Neuronal stem cell (in vitro differentiated cells): ENCODE measurements at regions not wholly inside any gene's neighbourhood (a gene's known extent, or its start where the extent isn't known, plus 50 kb on each side); places are given as distances from the start of the nearest gene placed in this dataset.
A peak's percentile ranks its signal among the peaks of the same experiment; 100 is the strongest.

Experiments used
- DNase-seq: peaks from one replicate; pipeline ENCODE4 v3.0.0-alpha.2; 2013; ENCODE audit warnings: low spot score
- H2AFZ ChIP-seq: one replicate; pipeline ENCODE4 v1.6.1; 2013; ENCODE audit warnings: mild to moderate bottlenecking, low read length, inconsistent platforms
- H2AK5ac ChIP-seq: 2 replicates; pipeline ENCODE4 v1.6.1; 2013; ENCODE audit warnings: low read depth, mild to moderate bottlenecking, inconsistent platforms, low read length, moderate library complexity, mixed read lengths
- H2BK120ac ChIP-seq: 2 replicates; pipeline ENCODE4 v1.6.1; 2013; ENCODE audit warnings: low read depth, mild to moderate bottlenecking, inconsistent platforms, low read length, moderate library complexity, mixed read lengths
- H2BK12ac ChIP-seq: one replicate; pipeline ENCODE4 v1.6.1; 2013; ENCODE audit warnings: low read length, inconsistent platforms
- H2BK15ac ChIP-seq: 2 replicates; pipeline ENCODE4 v1.6.1; 2013; ENCODE audit warnings: mild to moderate bottlenecking, low read length, inconsistent platforms, mixed read lengths
- H2BK5ac ChIP-seq: one replicate; pipeline ENCODE4 v1.6.1; 2013; ENCODE audit warnings: inconsistent platforms, mild to moderate bottlenecking, low read length, moderate library complexity
- H3K14ac ChIP-seq: one replicate; pipeline ENCODE4 v1.6.1; 2013; ENCODE audit warnings: low read length, inconsistent platforms
- H3K18ac ChIP-seq: 2 replicates; pipeline ENCODE4 v1.6.1; 2013; ENCODE audit warnings: low read length, inconsistent platforms
- H3K23ac ChIP-seq: 2 replicates; pipeline ENCODE4 v1.6.1; 2013; ENCODE audit warnings: low read depth, mild to moderate bottlenecking, mixed read lengths, low read length, inconsistent platforms; ENCODE audit not compliant: poor library complexity
- H3K27ac ChIP-seq: replicated peaks from 3 replicates; pipeline ENCODE4 v1.5.1; 2013; ENCODE audit warnings: low read length, inconsistent platforms
- H3K27me3 ChIP-seq, 3 experiments: 2 replicates each; pipeline ENCODE4 v1.6.1; 2013; ENCODE audit warnings: low read length in 3 of 3, mild to moderate bottlenecking in 2 of 3, inconsistent platforms in 1 of 3, low read depth in 1 of 3, mixed read lengths in 1 of 3, moderate library complexity in 1 of 3; ENCODE audit not compliant: control insufficient read depth in 3 of 3, insufficient read depth in 3 of 3
- H3K36me3 ChIP-seq, 2 donors: replicated peaks in 1 of 2; 2 replicates each; pipeline ENCODE4 v1.6.1; 2013; ENCODE audit warnings: low read length in 2 of 2; ENCODE audit not compliant: control insufficient read depth in 2 of 2, insufficient read depth in 2 of 2
- H3K4ac ChIP-seq: 2 replicates; pipeline ENCODE4 v1.6.1; 2013; ENCODE audit warnings: inconsistent platforms, mild to moderate bottlenecking, low read length, moderate library complexity
- H3K4me1 ChIP-seq, 2 donors: 1 replicate in 1 of 2; 2 replicates in 1 of 2; pipeline ENCODE4 v1.6.1; 2013; ENCODE audit warnings: low read length in 2 of 2, low read depth in 1 of 2; ENCODE audit not compliant: control insufficient read depth in 2 of 2, insufficient read depth in 1 of 2
- H3K4me2 ChIP-seq: one replicate; pipeline ENCODE4 v1.6.1; 2013; ENCODE audit warnings: mild to moderate bottlenecking, low read length, inconsistent platforms; ENCODE audit not compliant: insufficient read depth, poor library complexity, severe bottlenecking
- H3K4me3 ChIP-seq, 2 donors: 2 replicates each; pipeline ENCODE4 v1.5.1; 2013; ENCODE audit warnings: low read length in 2 of 2, mild to moderate bottlenecking in 2 of 2, inconsistent platforms in 1 of 2, moderate library complexity in 1 of 2
- H3K79me1 ChIP-seq: one replicate; pipeline ENCODE4 v1.6.1; 2013; ENCODE audit warnings: low read depth, mild to moderate bottlenecking, inconsistent platforms, low read length, moderate library complexity
- H3K9ac ChIP-seq: one replicate; pipeline ENCODE4 v1.6.1; 2013; ENCODE audit warnings: mild to moderate bottlenecking, low read depth, low read length, inconsistent platforms; ENCODE audit not compliant: poor library complexity
- H3K9me3 ChIP-seq, 2 donors: replicated peaks in 1 of 2; 2 replicates each; pipeline versions ENCODE3 to v1.6.1; 2013; ENCODE audit warnings: low read length in 2 of 2, mild to moderate bottlenecking in 2 of 2, inconsistent platforms in 1 of 2, low read depth in 1 of 2, mixed read lengths in 1 of 2, moderate library complexity in 1 of 2; ENCODE audit not compliant: control insufficient read depth in 2 of 2, insufficient read depth in 1 of 2
- H4K8ac ChIP-seq: one replicate; pipeline ENCODE4 v1.6.1; 2013; ENCODE audit warnings: low read depth, mild to moderate bottlenecking, inconsistent platforms, low read length, moderate library complexity
- H4K91ac ChIP-seq: one replicate; pipeline ENCODE4 v1.6.1; 2013; ENCODE audit warnings: low read length, low read depth, mild to moderate bottlenecking, inconsistent platforms; ENCODE audit not compliant: poor library complexity
- WGBS, 2 donors: extraction: QIAGEN DNeasy Blood & Tissue Kit; methylation state at CpG; one replicate each; pipeline ENCODE4 v1.1.7; 2013; ENCODE audit warnings: missing lambda C conversion rate in 2 of 2, mixed read lengths in 1 of 2; ENCODE audit not compliant: insufficient read length in 2 of 2, insufficient replicate concordance in 1 of 2; ENCODE audit errors: extremely low coverage in 2 of 2; 5-methylcytosine and 5-hydroxymethylcytosine counted together

GRCh38 chr3:13696699-13697098 is 147.8 kb downstream of the FBLN2 start:
- WGBS, 2 donors, result no CpG with 5 or more reads among the region's 2 CpGs
- no peak overlapping the region for H3K4me2 ChIP-seq
- H2BK15ac ChIP-seq, result no peak overlapping the region

GRCh38 chr3:13693441-13693840 is 144.5 kb downstream of the FBLN2 start:
- no peak overlapping the region for H3K4me3 ChIP-seq
- DNase-seq, result no peak
- no peak overlapping the region for H3K14ac ChIP-seq
- H2BK15ac ChIP-seq, result no peak overlapping the region
- no peak overlapping the region for H3K4me2 ChIP-seq
- no peak overlapping the region for H4K8ac ChIP-seq
- no peak overlapping the region for H2BK12ac ChIP-seq
- H4K91ac ChIP-seq, result no peak overlapping the region
- H3K9ac ChIP-seq, result no peak overlapping the region
- WGBS, 2 donors, result no CpG with 5 or more reads among the region's 3 CpGs
- H2AFZ ChIP-seq, result no peak overlapping the region
- peak overlapping the region; percentile 29 for H3K18ac ChIP-seq
- H2BK5ac ChIP-seq, result no peak overlapping the region
- H3K27me3 ChIP-seq, result peaks cover 0 to 40% (median 0%) of the 10 kb centered on the region in 3 experiments
- H3K36me3 ChIP-seq, result no peaks in the 10 kb centered on the region
- H2AK5ac ChIP-seq, result no peak overlapping the region
- H3K23ac ChIP-seq, result no peak overlapping the region
- H3K4me1 ChIP-seq, result peaks cover 3 to 5% of the 10 kb centered on the region in 2 donors
- H3K79me1 ChIP-seq, result no peaks in the 10 kb centered on the region
- H3K9me3 ChIP-seq, result peaks cover 3% of the 10 kb centered on the region in 2 donors
- H2BK120ac ChIP-seq, result no peak overlapping the region
- no peak overlapping the region for H3K27ac ChIP-seq
- no peak overlapping the region for H3K4ac ChIP-seq

More at GRCh38 chr3:13696699-13697098, 147.8 kb downstream of the FBLN2 start:
- H3K4me1 ChIP-seq, result peaks cover 6 to 14% of the 10 kb centered on the region in 2 donors
- no peak overlapping the region for H3K4me3 ChIP-seq
- DNase-seq, result no peak
- H3K23ac ChIP-seq, result no peak overlapping the region
- no peaks in the 10 kb centered on the region for H3K79me1 ChIP-seq
- peak overlapping the region; percentile 77 for H4K8ac ChIP-seq
- H3K18ac ChIP-seq, result peak overlapping the region; percentile 49
- H2BK120ac ChIP-seq, result no peak overlapping the region
- no peak overlapping the region for H4K91ac ChIP-seq
- H2BK5ac ChIP-seq, result no peak overlapping the region
- H2BK12ac ChIP-seq, result no peak overlapping the region
- no peak overlapping the region for H3K14ac ChIP-seq
- H3K27me3 ChIP-seq, result peaks cover 0 to 21% (median 0%) of the 10 kb centered on the region in 3 experiments
- H3K36me3 ChIP-seq, result no peaks in the 10 kb centered on the region
- no peak overlapping the region for H2AK5ac ChIP-seq
- no peak overlapping the region for H2AFZ ChIP-seq
- peak overlapping the region; percentile 15 for H3K9ac ChIP-seq
- H3K27ac ChIP-seq, result no peak overlapping the region
- no peak overlapping the region for H3K4ac ChIP-seq
- peaks cover 3% of the 10 kb centered on the region in 2 donors for H3K9me3 ChIP-seq

GRCh38 chr3:13690636-13691035 is 141.7 kb downstream of the FBLN2 start:
- WGBS, 2 donors, result no CpG with 5 or more reads among the region's 2 CpGs
- Histone ChIP-seq H3K9ac (no peak overlapping the region), H3K4me2 (no peak overlapping the region), H3K4ac (no peak overlapping the region), H3K79me1 (no peaks in the 10 kb centered on the region), H4K8ac (no peak overlapping the region), H3K27me3 (peaks cover 0 to 42% (median 0%) of the 10 kb centered on the region in 3 experiments), H3K23ac (no peak overlapping the region), H3K36me3 (no peaks in the 10 kb centered on the region), H3K27ac (no peak overlapping the region), H3K4me1 (peaks cover 12 to 16% of the 10 kb centered on the region in 2 donors), H2BK5ac (no peak overlapping the region), H2BK12ac (no peak overlapping the region), H2BK120ac (no peak overlapping the region), H3K4me3 (no peak overlapping the region), H4K91ac (no peak overlapping the region), H3K14ac (no peak overlapping the region), H2AK5ac (no peak overlapping the region), H2BK15ac (no peak overlapping the region), H3K9me3 (peaks cover 3% of the 10 kb centered on the region in 2 donors), H2AFZ (no peak overlapping the region), H3K18ac (no peak overlapping the region)
- no peak for DNase-seq

GRCh38 chr3:13689373-13690260 is 140.7 kb downstream of the FBLN2 start:
- no peak overlapping the region for H2BK12ac ChIP-seq
- peaks cover 12 to 16% of the 10 kb centered on the region in 2 donors for H3K4me1 ChIP-seq
- no peak overlapping the region for H3K27ac ChIP-seq
- no peak overlapping the region for H3K4ac ChIP-seq
- no peak overlapping the region for H2BK5ac ChIP-seq
- no CpG with 5 or more reads among the region's 9 CpGs for WGBS, 2 donors
- no peak overlapping the region for H2BK120ac ChIP-seq
- H4K91ac ChIP-seq, result no peak overlapping the region
- H3K14ac ChIP-seq, result peak overlapping the region; percentile 26
- H3K4me3 ChIP-seq, result no peak overlapping the region
- no peak for DNase-seq
- no peak overlapping the region for H3K9ac ChIP-seq
- peak overlapping the region; percentile 9 for H3K18ac ChIP-seq
- H2BK15ac ChIP-seq, result no peak overlapping the region
- H3K27me3 ChIP-seq, result peaks cover 0 to 33% (median 0%) of the 10 kb centered on the region in 3 experiments
- H3K79me1 ChIP-seq, result no peaks in the 10 kb centered on the region
- H2AK5ac ChIP-seq, result peak overlapping the region; percentile 60
- H3K9me3 ChIP-seq, result peaks cover 3% of the 10 kb centered on the region in 2 donors
- H3K4me2 ChIP-seq, result no peak overlapping the region
- H3K23ac ChIP-seq, result no peak overlapping the region
- H2AFZ ChIP-seq, result no peak overlapping the region
- H4K8ac ChIP-seq, result no peak overlapping the region
- H3K36me3 ChIP-seq, result no peaks in the 10 kb centered on the region
